Mesothelial cell of epicardium (in vitro differentiated cells): ENCODE measurements at regions not wholly inside any gene's neighbourhood (a gene's known extent, or its start where the extent isn't known, plus 50 kb on each side); places are given as distances from the start of the nearest gene placed in this dataset.

ENCODE experiments used
- DNase-seq, 2 experiments: peaks; one replicate each; pipeline ENCODE4 v3.0.0; 2021; ENCODE audit warnings: low spot score in 2 of 2; ENCODE audit not compliant: unreplicated experiment in 2 of 2
- H3K27ac Mint-ChIP-seq: 2 replicates; pipeline ENCODE4 v1.8.0; 2021; ENCODE audit warnings: mixed read lengths
- H3K27me3 Mint-ChIP-seq: 2 replicates; pipeline ENCODE4 v1.8.0; 2021; ENCODE audit warnings: low read depth, mixed read lengths
- H3K36me3 Mint-ChIP-seq: 2 replicates; pipeline ENCODE4 v1.8.0; 2021; ENCODE audit warnings: mixed read lengths
- H3K4me1 Mint-ChIP-seq: 2 replicates; pipeline ENCODE4 v1.8.0; 2021; ENCODE audit warnings: mixed read lengths
- H3K4me3 Mint-ChIP-seq: 2 replicates; pipeline ENCODE4 v1.8.0; 2021; ENCODE audit warnings: mild to moderate bottlenecking, moderate library complexity, mixed read lengths
- H3K9me3 Mint-ChIP-seq: 2 replicates; pipeline ENCODE4 v1.8.0; 2021; ENCODE audit warnings: mixed read lengths
- CTCF ChIP-seq: fragments of 200-600 bp; sonication (generic); IDR thresholded peaks from one replicate; pipeline ENCODE4 v1.5.0; 2021; ENCODE audit warnings: antibody characterized with exemption; ENCODE audit not compliant: unreplicated experiment

DNA sequence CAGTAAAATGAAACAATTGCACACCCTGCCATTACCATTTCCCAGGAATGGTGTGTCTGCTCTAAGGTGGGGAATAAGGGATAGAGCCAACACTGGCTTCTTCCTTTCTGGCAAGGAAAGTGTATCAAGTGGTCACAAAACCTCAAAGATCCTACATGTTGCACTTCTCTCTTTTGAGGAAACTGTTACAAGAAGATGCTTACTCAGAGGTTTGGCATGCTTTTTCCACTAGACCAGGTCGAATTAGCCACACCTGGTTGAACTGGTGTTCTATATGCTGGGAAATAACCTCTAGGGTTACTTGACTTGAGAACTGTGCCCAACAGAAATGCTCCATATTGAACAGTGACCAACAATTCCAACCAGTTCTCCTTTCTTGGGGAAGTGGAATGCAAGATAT lies 102.9 kb downstream of the LRRN1 start:
- no peak for DNase-seq
- H3K27ac Mint-ChIP-seq, result no peak overlapping the region
- H3K4me1 Mint-ChIP-seq, result peaks cover 6% of the 10 kb centered on the region
- H3K9me3 Mint-ChIP-seq, result peaks cover 19% of the 10 kb centered on the region
- peaks cover 11% of the 10 kb centered on the region for H3K36me3 Mint-ChIP-seq
- no peak for TF ChIP-seq CTCF
- no peaks in the 10 kb centered on the region for H3K27me3 Mint-ChIP-seq
- H3K4me3 Mint-ChIP-seq, result no peak overlapping the region

GRCh38 chr3:3906171-3906570 lies 106.9 kb downstream of the LRRN1 start:
- TF ChIP-seq CTCF, result no peak
- H3K27me3 Mint-ChIP-seq, result no peaks in the 10 kb centered on the region
- H3K4me1 Mint-ChIP-seq, result peaks cover 6% of the 10 kb centered on the region
- no peak overlapping the region for H3K4me3 Mint-ChIP-seq
- no peak overlapping the region for H3K27ac Mint-ChIP-seq
- DNase-seq, result no peak
- H3K9me3 Mint-ChIP-seq, result peaks cover 20% of the 10 kb centered on the region
- peaks cover 15% of the 10 kb centered on the region for H3K36me3 Mint-ChIP-seq

- no peak for DNase-seq
- Mint-ChIP-seq H3K9me3 (peaks cover 17% of the 10 kb centered on the region), H3K4me3 (no peak overlapping the region), H3K27me3 (no peaks in the 10 kb centered on the region), H3K27ac (no peak overlapping the region), H3K36me3 (peaks cover 16% of the 10 kb centered on the region), H3K4me1 (peaks cover 6% of the 10 kb centered on the region)
- TF ChIP-seq CTCF, result no peak
Measured at GRCh38 chr3:3907023-3907422, 107.8 kb downstream of the LRRN1 start.

DNA sequence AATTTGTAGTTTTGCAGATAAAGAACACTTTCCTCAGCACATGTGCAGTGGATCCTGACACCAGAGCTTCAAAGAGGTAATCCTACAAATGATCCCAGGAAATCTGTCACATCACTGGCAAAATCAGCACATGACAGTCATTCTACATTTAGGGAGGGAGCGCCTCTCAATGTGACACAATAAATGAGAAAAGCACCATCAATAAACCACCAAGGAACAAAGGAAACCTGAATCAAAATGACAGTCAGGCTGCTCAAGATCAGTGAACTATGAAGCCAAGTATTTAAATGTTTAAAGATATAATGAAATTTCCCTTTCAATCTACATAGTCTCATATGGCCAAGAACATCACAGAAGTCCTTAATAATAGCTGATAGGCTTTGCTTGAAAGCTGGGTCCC lies 119.5 kb downstream of the LRRN1 start:
- no peaks in the 10 kb centered on the region for H3K27me3 Mint-ChIP-seq
- H3K4me3 Mint-ChIP-seq, result no peak overlapping the region
- H3K4me1 Mint-ChIP-seq, result peaks cover 2% of the 10 kb centered on the region
- H3K36me3 Mint-ChIP-seq, result peaks cover 1% of the 10 kb centered on the region
- no peaks in the 10 kb centered on the region for H3K9me3 Mint-ChIP-seq
- no peak for DNase-seq
- H3K27ac Mint-ChIP-seq, result no peak overlapping the region
- TF ChIP-seq CTCF, result no peak

- DNase-seq, result no peak
- H3K27me3 Mint-ChIP-seq, result no peaks in the 10 kb centered on the region
- H3K4me1 Mint-ChIP-seq, result peaks cover 2% of the 10 kb centered on the region
- no peak for TF ChIP-seq CTCF
- H3K9me3 Mint-ChIP-seq, result no peaks in the 10 kb centered on the region
- H3K36me3 Mint-ChIP-seq, result peaks cover 3% of the 10 kb centered on the region
- H3K4me3 Mint-ChIP-seq, result no peak overlapping the region
- H3K27ac Mint-ChIP-seq, result no peak overlapping the region
Measured at GRCh38 chr3:3919316-3919715, 120.1 kb downstream of the LRRN1 start.

- H3K9me3 Mint-ChIP-seq, result no peaks in the 10 kb centered on the region
- H3K27ac Mint-ChIP-seq, result no peak overlapping the region
- peaks cover 2% of the 10 kb centered on the region for H3K4me1 Mint-ChIP-seq
- DNase-seq, result no peak
- TF ChIP-seq CTCF, result no peak
- H3K4me3 Mint-ChIP-seq, result no peak overlapping the region
- no peaks in the 10 kb centered on the region for H3K27me3 Mint-ChIP-seq
- H3K36me3 Mint-ChIP-seq, result peaks cover 3% of the 10 kb centered on the region
Measured at GRCh38 chr3:3923619-3924018, 124.4 kb downstream of the LRRN1 start.
